Right hindlimb (tissue), 1 donor: ENCODE measurements at regions not wholly inside any gene's neighbourhood (a gene's known extent, or its start where the extent isn't known, plus 50 kb on each side); places are given as distances from the start of the nearest gene placed in this dataset.
"Not testable (repeated sequence)": the region's sequence is repeated elsewhere in the genome, so short reads cannot be mapped to it uniquely, and the experiment has no call there.

ENCODE experiments used
- DNase-seq: peaks from one replicate; pipeline ENCODE4 v3.0.0-alpha.2; 2018

DNA sequence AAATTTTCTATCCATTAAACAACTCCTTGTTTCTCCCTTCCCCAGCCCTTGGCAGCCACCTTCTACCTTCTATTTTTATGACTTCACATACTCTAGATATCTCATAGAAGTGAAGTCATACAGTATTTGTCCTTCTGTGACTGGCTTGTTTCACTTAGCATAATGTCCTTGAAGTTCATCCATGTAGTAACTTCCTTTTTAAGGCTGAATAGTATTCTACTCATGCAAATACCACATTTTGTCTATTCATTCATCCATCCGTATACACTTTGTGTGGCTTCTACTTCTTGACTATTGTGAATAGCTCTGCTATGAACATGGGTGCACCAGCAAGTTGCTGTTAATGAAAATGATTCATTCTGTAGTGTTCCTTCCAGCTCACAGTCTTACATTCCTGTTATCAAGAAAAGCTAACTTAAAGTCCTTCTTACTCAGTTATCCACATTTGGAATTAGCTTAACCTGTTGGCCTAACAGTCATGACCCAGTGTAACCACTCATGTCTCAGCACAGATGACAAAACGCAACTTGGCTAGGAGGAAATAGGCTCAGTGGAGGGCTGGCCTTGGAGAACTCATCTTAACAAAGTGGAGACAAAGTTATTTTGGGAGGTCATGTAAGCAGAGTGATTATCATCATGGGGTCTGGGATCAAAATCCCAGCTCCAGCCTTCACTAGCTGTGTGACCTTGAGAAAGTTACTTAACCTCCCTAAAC, 129.7 kb upstream of the MAP3K1 start:
- DNase-seq, result no peak

GRCh38 chr5:56684159-56684558, 131.2 kb upstream of the MAP3K1 start:
- DNase-seq, result no peak

- no peak for DNase-seq
These were observed 131.6 kb upstream of the MAP3K1 start for GRCh38 chr5:56683733-56684132.

DNA sequence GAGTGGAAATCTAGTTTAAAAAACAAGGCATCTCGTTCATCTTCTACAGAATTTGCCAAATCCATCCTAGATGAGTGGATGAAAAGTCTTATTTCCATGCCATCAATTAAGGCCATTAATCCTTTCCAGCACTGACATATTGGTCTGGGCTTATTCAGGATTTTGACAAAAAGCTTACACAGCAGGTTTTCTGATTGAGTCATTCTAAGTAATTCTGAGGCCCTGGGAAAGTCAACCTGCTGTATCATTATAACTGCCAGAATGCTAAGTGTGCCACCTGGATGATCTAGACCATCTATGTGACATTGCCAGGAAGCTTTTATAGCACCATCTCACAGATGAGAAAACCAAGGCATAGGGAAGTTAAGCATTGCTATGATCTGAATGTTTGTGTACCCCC, 132.1 kb upstream of the MAP3K1 start:
- no peak for DNase-seq

DNA sequence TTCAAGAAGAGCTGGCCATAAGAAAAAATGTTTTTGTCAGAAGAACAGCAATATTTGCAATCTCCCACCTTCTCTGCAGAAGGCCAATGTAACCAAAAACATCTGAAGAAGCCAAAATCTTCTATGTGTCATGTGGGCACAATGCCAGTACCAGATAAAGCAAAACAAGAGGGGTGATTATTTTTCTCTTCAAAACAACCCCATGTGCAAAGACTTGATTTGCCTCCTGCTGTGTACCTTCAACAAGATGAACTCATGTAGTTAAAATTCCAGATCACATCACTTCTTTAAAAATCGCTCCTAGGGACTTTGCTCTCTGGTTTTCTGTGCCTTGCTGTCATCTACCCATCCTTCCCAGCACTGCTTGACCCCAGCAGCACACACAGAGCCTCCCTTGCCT, 134.0 kb upstream of the MAP3K1 start:
- DNase-seq, result no peak

- no peak for DNase-seq
These were observed 134.6 kb upstream of the MAP3K1 start for GRCh38 chr5:56680731-56681130.

- no peak for DNase-seq
These were observed 137.6 kb upstream of the MAP3K1 start for GRCh38 chr5:56677690-56678305.

- DNase-seq, result no peak
These were observed 139.1 kb upstream of the MAP3K1 start for GRCh38 chr5:56676091-56676768.

DNA sequence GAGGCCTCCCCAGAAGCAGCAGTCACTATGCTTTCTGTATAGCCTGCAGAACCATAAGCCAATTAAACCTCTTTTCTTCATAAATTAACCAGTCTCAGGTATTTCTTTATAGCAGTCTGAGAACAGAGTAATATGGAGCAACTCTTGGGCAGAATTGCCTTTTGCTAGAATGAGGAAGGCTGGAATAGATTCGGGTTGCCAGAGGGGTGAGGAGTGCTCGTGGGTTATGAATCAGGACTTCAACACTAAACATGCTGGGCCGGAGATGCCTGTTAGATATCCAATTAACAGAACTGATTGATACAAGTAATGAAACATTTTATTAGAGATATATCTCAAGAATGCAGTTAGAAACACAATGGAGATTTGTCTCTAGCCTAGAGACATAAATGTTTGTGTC, 140.9 kb upstream of the MAP3K1 start:
- DNase-seq, result no peak

DNA sequence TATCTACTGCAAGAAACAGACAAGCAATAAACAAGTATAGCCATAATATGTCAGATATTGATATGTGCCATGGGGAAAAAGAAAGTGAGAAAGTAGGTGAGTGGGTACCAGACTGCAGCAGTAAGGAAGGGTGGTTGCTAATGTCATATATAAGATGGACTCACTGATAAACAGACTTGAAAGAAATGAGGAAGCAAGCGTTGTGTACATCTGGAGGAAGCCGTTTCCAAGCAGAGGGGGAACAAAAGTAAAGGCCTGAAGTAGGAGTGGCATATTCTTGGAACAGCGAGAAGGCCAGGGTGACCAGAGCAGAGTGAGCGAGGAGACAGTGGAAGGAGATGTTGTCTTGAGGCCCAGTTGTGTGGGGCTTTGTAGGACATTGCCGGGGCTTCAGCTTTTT, 142.2 kb upstream of the MAP3K1 start:
- DNase-seq, result no peak

DNA sequence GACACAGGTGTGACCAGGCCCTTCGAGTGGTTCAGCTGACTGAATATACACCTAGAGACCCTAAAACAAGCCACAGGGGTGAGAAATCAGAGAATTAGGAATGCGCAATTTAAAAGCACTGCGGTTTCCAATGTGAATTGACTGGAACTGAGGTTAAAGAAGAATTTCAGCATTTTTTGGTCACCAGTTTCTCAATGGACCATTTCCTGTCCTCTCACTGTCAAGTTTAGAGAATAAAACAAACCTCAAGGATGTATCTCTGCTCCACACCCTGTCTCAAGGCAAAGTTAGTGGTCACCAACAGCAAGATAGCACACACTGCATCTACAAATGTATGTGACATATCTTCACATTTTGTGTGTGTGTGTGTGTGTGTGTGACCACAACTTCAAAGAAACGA, 143.8 kb upstream of the MAP3K1 start:
- DNase-seq, result no peak

DNA sequence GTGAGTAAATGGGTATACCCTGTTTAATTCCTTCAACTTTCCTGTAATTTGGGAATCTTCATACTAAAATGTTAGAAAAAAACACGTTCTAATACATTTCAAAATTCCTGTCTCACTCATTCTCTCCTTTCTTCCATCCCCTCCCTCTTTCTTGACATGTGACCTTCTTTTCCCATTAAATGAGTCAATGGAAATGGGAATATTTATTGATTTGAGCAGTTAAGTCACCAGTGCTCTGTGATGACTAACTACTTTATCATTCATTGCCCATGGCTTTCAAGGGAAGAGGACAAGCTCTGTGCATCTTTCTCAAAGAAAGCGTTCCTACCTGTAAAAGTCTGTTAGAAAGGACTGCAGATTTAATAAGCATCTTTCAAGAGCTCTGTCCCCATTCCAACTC, 144.4 kb upstream of the MAP3K1 start:
- no peak for DNase-seq

DNA sequence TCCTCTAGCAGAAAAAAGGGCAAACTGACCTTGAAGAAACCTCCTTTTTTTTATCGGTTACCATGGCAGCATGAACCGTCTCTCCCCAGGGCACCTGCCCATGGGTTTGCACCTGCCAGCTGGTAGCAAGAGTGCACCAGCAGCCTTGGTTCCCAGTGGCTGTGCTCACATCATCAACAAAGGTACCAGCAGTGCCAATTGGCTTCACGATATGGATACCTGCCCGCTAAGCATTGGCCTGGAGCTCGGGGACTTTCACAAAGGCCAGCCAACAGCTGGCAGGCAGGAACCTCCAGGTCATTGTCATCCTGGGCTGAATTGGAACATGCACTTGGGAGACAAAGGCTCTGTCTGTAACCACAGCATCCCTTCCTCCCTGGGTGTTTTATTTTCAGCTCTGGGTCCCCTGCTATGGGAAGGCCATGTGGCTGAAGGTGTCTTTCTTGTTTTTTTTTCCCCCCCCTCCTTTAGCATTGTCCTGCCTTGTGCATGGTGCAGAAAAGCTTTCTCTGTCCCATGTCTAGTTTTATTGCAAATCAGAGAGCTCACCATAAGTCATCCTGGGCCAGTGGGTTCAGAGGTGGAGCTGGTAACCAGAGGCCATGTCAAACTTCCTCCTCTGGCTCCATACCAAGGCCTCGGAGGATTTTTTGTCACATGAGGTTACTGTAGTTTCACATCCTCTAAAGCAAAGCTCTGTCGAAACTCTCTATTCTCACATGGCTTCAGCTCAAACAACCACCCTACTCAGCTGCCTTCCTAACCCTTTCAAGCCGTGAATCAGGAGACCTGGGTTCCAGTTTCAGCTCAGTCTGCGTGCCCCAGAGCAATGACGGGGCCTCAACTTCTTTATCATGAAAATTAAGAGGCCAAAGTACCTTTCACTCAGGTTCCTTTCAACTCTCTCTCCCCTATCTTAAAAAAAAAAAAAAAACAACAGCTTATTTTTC, 145.5 kb upstream of the MAP3K1 start:
- DNase-seq, result peak; percentile 20

- DNase-seq, result no peak
These were observed 146.4 kb upstream of the MAP3K1 start for GRCh38 chr5:56668996-56669395.

GRCh38 chr5:56667692-56668091, 147.7 kb upstream of the MAP3K1 start:
- DNase-seq, result no peak

DNA sequence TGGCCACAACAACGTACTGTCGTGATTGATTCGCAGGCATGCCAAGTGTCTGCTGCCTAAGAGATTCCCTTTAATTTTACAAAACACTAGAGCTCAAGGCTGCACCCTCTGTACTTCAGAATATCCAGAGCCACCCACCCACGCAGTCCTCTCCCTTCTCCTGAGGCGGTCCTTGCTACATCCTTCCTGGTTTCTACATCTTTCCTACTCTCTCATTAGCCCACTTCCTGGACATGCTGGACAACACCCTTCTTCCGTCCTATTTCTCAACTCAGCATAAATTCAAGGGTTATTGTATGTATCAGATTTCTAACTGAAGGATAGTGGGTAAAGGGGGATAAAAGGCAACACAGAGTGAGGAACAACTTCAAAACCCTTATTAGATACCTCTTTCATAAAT, 148.4 kb upstream of the MAP3K1 start:
- no peak for DNase-seq

- not testable (repeated sequence) for DNase-seq
These were observed 150.2 kb upstream of the MAP3K1 start for GRCh38 chr5:56665117-56665516.

GRCh38 chr5:56664025-56664424, 151.3 kb upstream of the MAP3K1 start:
- DNase-seq, result no peak

DNA sequence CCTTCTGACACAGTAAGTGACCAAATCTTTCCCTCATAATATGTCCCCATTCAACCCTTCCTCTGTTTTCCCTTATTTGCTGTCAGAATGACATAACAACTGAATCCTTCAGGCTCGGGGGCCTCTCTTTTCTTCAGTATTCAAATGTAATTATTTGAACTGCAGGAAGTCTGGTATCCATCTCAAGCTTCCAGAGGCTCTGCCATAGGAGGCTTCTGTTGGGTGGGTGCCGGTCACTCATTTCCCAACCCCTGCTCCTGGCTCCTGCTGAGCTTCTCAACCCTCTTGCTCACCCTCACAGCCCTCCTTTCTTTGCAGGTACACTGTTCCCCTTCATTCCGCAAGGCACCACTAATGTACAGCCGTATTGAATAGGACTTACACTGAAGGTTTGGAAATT, 151.8 kb upstream of the MAP3K1 start:
- no peak for DNase-seq

DNA sequence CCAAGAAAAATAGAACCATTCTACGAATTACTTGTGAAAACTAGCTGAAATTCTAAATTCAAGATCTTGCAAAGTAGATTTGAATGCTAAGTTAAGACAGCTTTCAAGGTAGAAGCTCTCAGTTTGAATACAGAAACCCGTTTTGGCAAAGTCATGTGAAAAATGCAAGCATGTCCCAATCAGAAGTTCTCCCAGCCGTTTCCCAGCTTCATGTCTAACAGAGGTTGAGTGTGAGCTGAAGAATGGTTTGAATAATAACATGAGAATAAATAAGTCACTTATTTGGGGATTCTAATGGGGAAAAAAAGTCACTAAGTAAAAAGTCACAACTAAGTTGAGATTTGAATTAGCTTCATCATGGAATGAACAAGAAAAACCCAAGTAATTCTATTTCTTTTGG, 152.5 kb upstream of the MAP3K1 start:
- no peak for DNase-seq

- peak; percentile 29 for DNase-seq
These were observed 155.4 kb upstream of the MAP3K1 start for GRCh38 chr5:56659971-56660370.

GRCh38 chr5:56658972-56659371, 156.4 kb upstream of the MAP3K1 start:
- no peak for DNase-seq
